T-cell (primary cell): ENCODE measurements at regions not wholly inside any gene's neighbourhood (a gene's known extent, or its start where the extent isn't known, plus 50 kb on each side); places are given as distances from the start of the nearest gene placed in this dataset.

ENCODE experiments used
- ATAC-seq, 4 experiments: fragments of 200-7000 bp in 3 of 4; fragments of 150-1000 bp in 1 of 4; cut with Tn5 transposase; replicated peaks in 1 of 4; 1 replicate in 3 of 4; 2 replicates in 1 of 4; pipeline ENCODE4 v1.10.0; 2021; ENCODE audit warnings: moderate library complexity in 3 of 4, mild to moderate bottlenecking in 2 of 4, moderate number of reproducible peaks in 1 of 4
- CTCF ChIA-PET, 2 donors: fragments of 300-600 bp; sonication (Branson Sonifier 250); formaldehyde crosslinking; loops; one replicate each; lab custom pipeline; 2022; ENCODE audit warnings: antibody characterized with exemption in 2 of 2; lab: Charles Lee
- POLR2A ChIA-PET, 2 donors: fragments of 300-600 bp; sonication (Branson Sonifier 250); formaldehyde crosslinking; loops; one replicate each; lab custom pipeline; 2022; ENCODE audit warnings: antibody characterized with exemption in 2 of 2; lab: Charles Lee
- DNase-seq, 35 experiments: peaks; one replicate each; pipeline versions ENCODE4 v3.0.0 to v3.0.0-alpha.2; 2013 to 2023
- H3K27ac ChIP-seq: one replicate; pipeline ENCODE4 v1.5.1; 2013; ENCODE audit warnings: low read length
- H3K27me3 ChIP-seq, 2 experiments: replicated peaks in 1 of 2; 1 replicate in 1 of 2; 2 replicates in 1 of 2; pipeline versions ENCODE4 v1.6.1 to v1.7.0; 2013; ENCODE audit warnings: low read length in 1 of 2, mixed read lengths in 1 of 2; ENCODE audit not compliant: control insufficient read depth in 2 of 2, insufficient read depth in 2 of 2; ENCODE audit errors: extremely low read depth in 1 of 2
- H3K36me3 ChIP-seq, 2 donors: 1 replicate in 1 of 2; 2 replicates in 1 of 2; pipeline versions ENCODE4 v1.6.1 to v1.7.0; 2013; ENCODE audit warnings: low read length in 1 of 2; ENCODE audit not compliant: control insufficient read depth in 2 of 2, insufficient read depth in 1 of 2; ENCODE audit errors: extremely low read depth in 1 of 2
- H3K4me1 ChIP-seq, 2 experiments: 1 replicate in 1 of 2; 2 replicates in 1 of 2; pipeline versions ENCODE4 v1.6.1 to v1.7.0; 2013; ENCODE audit warnings: low read length in 2 of 2, mixed read lengths in 1 of 2; ENCODE audit not compliant: insufficient read depth in 2 of 2, control insufficient read depth in 1 of 2; ENCODE audit errors: extremely low read depth in 1 of 2
- H3K4me3 ChIP-seq, 2 donors: 1 replicate in 1 of 2; 2 replicates in 1 of 2; pipeline versions ENCODE4 v1.5.1 to v1.7.0; 2013; ENCODE audit warnings: mild to moderate bottlenecking in 2 of 2, low read length in 1 of 2, moderate library complexity in 1 of 2; ENCODE audit not compliant: control insufficient read depth in 1 of 2; ENCODE audit errors: extremely low read depth in 1 of 2
- H3K9me3 ChIP-seq: 2 replicates; pipeline ENCODE4 v1.7.0; 2013
- H3K27ac Mint-ChIP-seq, 2 donors: one replicate each; pipeline ENCODE4 v1.8.0; 2020 to 2021; ENCODE audit warnings: mild to moderate bottlenecking in 2 of 2, mixed read lengths in 2 of 2
- H3K27me3 Mint-ChIP-seq, 2 donors: one replicate each; pipeline ENCODE4 v1.8.0; 2021 to 2022; ENCODE audit warnings: mixed read lengths in 2 of 2
- H3K36me3 Mint-ChIP-seq: one replicate; pipeline ENCODE4 v1.8.0; 2021; ENCODE audit warnings: mixed read lengths
- H3K4me1 Mint-ChIP-seq, 3 donors: one replicate each; pipeline ENCODE4 v1.8.0; 2020 to 2022; ENCODE audit warnings: mixed read lengths in 3 of 3, mild to moderate bottlenecking in 1 of 3
- H3K4me3 Mint-ChIP-seq, 3 donors: one replicate each; pipeline ENCODE4 v1.8.0; 2020 to 2022; ENCODE audit warnings: mild to moderate bottlenecking in 3 of 3, mixed read lengths in 3 of 3, moderate library complexity in 3 of 3
- H3K9me3 Mint-ChIP-seq, 3 donors: one replicate each; pipeline ENCODE4 v1.8.0; 2020 to 2022; ENCODE audit warnings: mixed read lengths in 3 of 3
- WGBS: methylation state at CpG from one replicate; pipeline ENCODE4 v1.1.5; 2013; ENCODE audit warnings: missing lambda C conversion rate; ENCODE audit not compliant: insufficient coverage; 5-methylcytosine and 5-hydroxymethylcytosine counted together

DNA sequence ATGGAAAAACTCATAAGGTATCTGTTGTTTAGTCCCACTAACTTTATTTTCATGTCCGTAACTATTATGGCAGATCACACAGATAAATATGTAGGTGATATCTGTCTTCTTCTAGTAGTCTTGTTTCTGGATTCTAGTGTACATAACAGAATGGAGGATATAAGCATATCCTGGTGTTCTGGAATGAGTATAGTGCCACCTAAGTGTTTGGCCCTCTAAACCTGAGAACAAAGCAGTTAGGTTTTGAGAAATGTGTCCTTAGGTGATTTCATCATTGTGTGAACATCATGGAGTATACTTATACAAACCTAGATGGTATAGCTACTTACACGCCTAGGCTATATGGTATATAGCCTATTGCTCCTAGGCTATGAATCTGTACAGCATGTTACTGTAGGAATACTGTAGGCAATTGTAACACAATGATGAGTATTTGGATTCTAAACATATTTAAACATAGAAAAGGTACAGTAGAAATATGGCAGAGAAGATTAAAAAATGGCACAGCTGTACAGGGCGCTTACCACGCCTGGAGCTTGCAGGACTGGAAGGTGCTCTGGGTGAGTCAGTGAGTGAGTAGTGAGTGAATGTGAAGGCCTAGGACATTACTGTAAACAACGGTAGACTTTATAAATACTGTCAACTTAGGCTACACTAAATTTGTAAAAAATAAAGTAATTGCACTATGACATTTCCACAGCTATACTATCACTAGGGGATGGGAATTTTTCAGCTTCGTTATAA is 150.3 kb upstream of the SLC24A2 start:
- Histone ChIP-seq H3K36me3 (no peaks in the 10 kb centered on the region), H3K9me3 (no peaks in the 10 kb centered on the region), H3K4me1 (peaks cover 0 to 7% of the 10 kb centered on the region in 2 experiments), H3K4me3 (no peak overlapping the region), H3K27me3 (peaks cover 0 to 7% of the 10 kb centered on the region in 2 experiments), H3K27ac (no peak overlapping the region)
- H3K27me3 Mint-ChIP-seq: peaks cover 7% of the 10 kb centered on the region in 2 donors
- ChIA-PET CTCF (no interaction called here), POLR2A (no interaction called here)
- H3K27ac Mint-ChIP-seq: no peak overlapping the region
- H3K36me3 Mint-ChIP-seq: no peaks in the 10 kb centered on the region
- no peaks in the 10 kb centered on the region for H3K9me3 Mint-ChIP-seq
- H3K4me3 Mint-ChIP-seq: no peak overlapping the region
- WGBS: no CpG with 5 or more reads among the region's 6 CpGs
- H3K4me1 Mint-ChIP-seq: peaks cover 4 to 5% (median 4%) of the 10 kb centered on the region in 3 donors
- ATAC-seq (no peak), DNase-seq (no peak)

DNA sequence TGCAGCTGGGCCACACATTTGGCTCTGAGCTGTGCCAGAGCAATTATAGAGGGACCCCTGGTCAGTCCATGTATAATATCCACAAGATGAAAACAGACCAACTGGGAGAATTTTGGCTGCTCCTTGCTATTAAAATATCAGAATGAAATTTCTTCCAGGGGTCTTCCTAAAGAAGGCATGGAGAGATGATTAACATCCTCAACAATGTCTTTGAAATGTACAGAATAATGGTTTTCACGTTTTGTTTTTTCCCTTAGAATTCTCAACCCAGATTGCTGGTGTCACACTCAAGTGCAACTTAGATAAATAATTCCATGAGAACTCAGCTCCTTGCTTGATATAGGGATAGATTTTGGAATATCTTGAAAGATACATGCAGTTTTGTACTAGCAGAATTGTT is 148.3 kb upstream of the SLC24A2 start:
- POLR2A ChIA-PET: no interaction called here

DNA sequence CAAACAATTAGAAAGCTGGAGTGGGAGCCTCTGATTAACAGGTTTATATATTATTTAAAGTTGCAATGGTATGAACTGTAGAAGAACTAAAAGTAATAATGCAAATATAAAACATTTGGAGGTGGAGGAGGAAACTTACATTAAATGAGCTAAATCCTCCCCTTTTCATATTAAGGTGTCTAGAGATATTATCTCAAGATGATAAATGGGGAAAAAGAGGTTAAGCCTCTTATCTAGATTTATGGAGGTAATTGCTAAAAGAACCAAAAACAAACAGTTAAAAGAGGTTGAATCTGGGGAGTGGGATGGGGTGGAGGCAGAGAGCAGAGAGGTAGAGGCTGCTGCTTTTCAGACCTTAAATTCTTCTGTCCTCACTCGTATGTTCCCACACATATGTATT is 147.8 kb upstream of the SLC24A2 start:
- H3K4me1 Mint-ChIP-seq: peaks cover 7 to 9% (median 8%) of the 10 kb centered on the region in 3 donors
- no peak overlapping the region for H3K4me3 ChIP-seq
- H3K36me3 ChIP-seq: no peaks in the 10 kb centered on the region
- ATAC-seq (no peak), DNase-seq (no peak)
- H3K27ac Mint-ChIP-seq: no peak overlapping the region
- ChIA-PET POLR2A (no interaction called here), CTCF (interaction anchor here (0.9 to 1.8 kb wide), 2 partner anchors 9 to 1005 kb away, joined by 3 to 4 read pairs; no protein-coding TSS in a partner anchor)
- H3K9me3 ChIP-seq: no peaks in the 10 kb centered on the region
- no peaks in the 10 kb centered on the region for H3K36me3 Mint-ChIP-seq
- WGBS: no CpG with 5 or more reads among the region's 1 CpG
- H3K4me3 Mint-ChIP-seq: no peak overlapping the region
- peaks cover 0 to 8% of the 10 kb centered on the region in 2 experiments for H3K4me1 ChIP-seq
- H3K27me3 ChIP-seq: peaks cover 0 to 9% of the 10 kb centered on the region in 2 experiments
- H3K27ac ChIP-seq: no peak overlapping the region
- no peaks in the 10 kb centered on the region for H3K9me3 Mint-ChIP-seq
- peaks cover 10 to 14% of the 10 kb centered on the region in 2 donors for H3K27me3 Mint-ChIP-seq

More for the DNA sequence above, 148.3 kb upstream of the SLC24A2 start:
- Histone ChIP-seq H3K4me3 (no peak overlapping the region), H3K36me3 (no peaks in the 10 kb centered on the region), H3K9me3 (no peaks in the 10 kb centered on the region), H3K4me1 (peaks cover 0 to 8% of the 10 kb centered on the region in 2 experiments), H3K27ac (no peak overlapping the region), H3K27me3 (peaks cover 0 to 9% of the 10 kb centered on the region in 2 experiments)
- Mint-ChIP-seq H3K9me3 (no peaks in the 10 kb centered on the region), H3K36me3 (no peaks in the 10 kb centered on the region), H3K27me3 (peaks cover 10 to 14% of the 10 kb centered on the region in 2 donors), H3K4me1 (peaks cover 7 to 9% (median 8%) of the 10 kb centered on the region in 3 donors), H3K27ac (no peak overlapping the region), H3K4me3 (no peak overlapping the region)
- CTCF ChIA-PET: interaction anchor here (0.9 to 1.8 kb wide), 2 partner anchors 10 to 1004 kb away, joined by 3 to 4 read pairs; no protein-coding TSS in a partner anchor
- ATAC-seq: no peak
- no peak for DNase-seq
- WGBS: no CpG with 5 or more reads among the region's 1 CpG

DNA sequence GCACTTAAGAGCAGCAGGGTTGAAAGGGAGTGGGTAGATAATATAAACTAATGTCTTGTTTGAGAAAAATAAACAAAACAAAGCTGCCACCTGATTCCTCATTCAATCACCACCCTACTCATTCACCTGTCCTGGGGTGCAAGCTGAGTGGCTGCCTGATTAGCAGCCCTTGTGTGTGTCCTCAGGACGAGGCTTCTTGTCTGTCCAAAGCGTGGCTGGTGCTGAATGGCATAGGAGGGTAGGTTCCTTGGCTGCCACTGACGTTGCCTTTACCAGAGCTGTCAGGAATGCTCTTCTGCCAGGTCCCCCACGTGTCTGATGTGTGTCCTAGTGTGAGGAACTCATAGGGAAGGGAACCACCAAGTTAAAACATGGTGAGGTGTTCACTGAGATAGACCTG is 146.6 kb upstream of the SLC24A2 start:
- Mint-ChIP-seq H3K4me1 (peaks cover 7 to 9% (median 8%) of the 10 kb centered on the region in 3 donors), H3K9me3 (no peaks in the 10 kb centered on the region), H3K27me3 (peaks cover 10 to 14% of the 10 kb centered on the region in 2 donors), H3K27ac (no peak overlapping the region), H3K36me3 (no peaks in the 10 kb centered on the region), H3K4me3 (peak overlapping the region in 1 of 3 donors; percentile 73)
- H3K27ac ChIP-seq: no peak overlapping the region
- no peaks in the 10 kb centered on the region for H3K36me3 ChIP-seq
- ChIA-PET CTCF (interaction anchor here in 1 of 2 donors (0.5 kb wide), 1 partner anchor 30 kb away, joined by 3 read pairs; no protein-coding TSS in a partner anchor), POLR2A (no interaction called here)
- DNase-seq (no peak), ATAC-seq (no peak)
- peaks cover 0 to 9% of the 10 kb centered on the region in 2 experiments for H3K27me3 ChIP-seq
- H3K4me3 ChIP-seq: no peak overlapping the region
- H3K9me3 ChIP-seq: no peaks in the 10 kb centered on the region
- WGBS: 100% methylated on average over 3 of the region's 4 CpGs
- H3K4me1 ChIP-seq: peaks cover 0 to 8% of the 10 kb centered on the region in 2 experiments

GRCh38 chr9:19934301-19934871 is 145.5 kb upstream of the SLC24A2 start:
- H3K36me3 Mint-ChIP-seq: no peaks in the 10 kb centered on the region
- 38% methylated on average over 31 of the region's 41 CpGs for WGBS
- H3K27me3 Mint-ChIP-seq: peaks cover 10 to 14% of the 10 kb centered on the region in 2 donors
- peaks cover 0 to 8% of the 10 kb centered on the region in 2 experiments for H3K4me1 ChIP-seq
- ATAC-seq (peak in 2 of 4 experiments; percentile 44 to 55), DNase-seq (no peak)
- POLR2A ChIA-PET: no interaction called here
- H3K9me3 ChIP-seq: no peaks in the 10 kb centered on the region
- peaks cover 7 to 9% (median 8%) of the 10 kb centered on the region in 3 donors for H3K4me1 Mint-ChIP-seq
- no peaks in the 10 kb centered on the region for H3K9me3 Mint-ChIP-seq
- CTCF ChIA-PET: interaction anchor here in 1 of 2 donors (0.5 kb wide), 1 partner anchor 1086 kb away, joined by 3 read pairs; no protein-coding TSS in a partner anchor
- no peak overlapping the region for H3K27ac Mint-ChIP-seq
- H3K27ac ChIP-seq: no peak overlapping the region
- peak overlapping the region in 1 of 2 donors; percentile 68 for H3K4me3 ChIP-seq
- no peaks in the 10 kb centered on the region for H3K36me3 ChIP-seq
- H3K27me3 ChIP-seq: peaks cover 0 to 9% of the 10 kb centered on the region in 2 experiments
- H3K4me3 Mint-ChIP-seq: peak overlapping the region; percentile 57 to 73 (median 58)

GRCh38 chr9:19931098-19931890 is 142.5 kb upstream of the SLC24A2 start:
- H3K4me3 Mint-ChIP-seq: no peak overlapping the region
- H3K27ac Mint-ChIP-seq: no peak overlapping the region
- ATAC-seq: no peak
- H3K27me3 Mint-ChIP-seq: peaks cover 12 to 14% of the 10 kb centered on the region in 2 donors
- H3K4me1 Mint-ChIP-seq: peaks cover 10 to 24% (median 11%) of the 10 kb centered on the region in 3 donors
- Histone ChIP-seq H3K27me3 (peaks cover 0 to 11% of the 10 kb centered on the region in 2 experiments), H3K4me3 (no peak overlapping the region), H3K27ac (no peak overlapping the region), H3K4me1 (peaks cover 0 to 9% of the 10 kb centered on the region in 2 experiments), H3K9me3 (no peaks in the 10 kb centered on the region), H3K36me3 (no peaks in the 10 kb centered on the region)
- ChIA-PET CTCF (interaction anchor here in 1 of 2 donors (7.5 kb wide), 1 partner anchor 1010 kb away, joined by 61 read pairs; no protein-coding TSS in a partner anchor), POLR2A (no interaction called here)
- DNase-seq: no peak
- H3K9me3 Mint-ChIP-seq: no peaks in the 10 kb centered on the region
- H3K36me3 Mint-ChIP-seq: no peaks in the 10 kb centered on the region
